IMR-90 (cell line): ENCODE measurements at regions not wholly inside any gene's neighbourhood (a gene's known extent, or its start where the extent isn't known, plus 50 kb on each side); places are given as distances from the start of the nearest gene placed in this dataset.

Experiments
- ATAC-seq: fragments of 200-7000 bp; cut with Tn5 transposase; 2 replicates; pipeline ENCODE4 v1.9.1; 2020; ENCODE audit warnings: low read depth, mild to moderate bottlenecking, moderate library complexity
- BruUV-seq: library from RNA; stranded (reverse); fragments of 400-500 nt; replicated peaks from 2 replicates; lab custom pipeline; 2021; lab: Mats Ljungman, UMichigan
- CTCF ChIA-PET: fragments of 300-600 bp; formaldehyde crosslinking; extraction: SDS; loops from one replicate; lab custom pipeline; 2021; ENCODE audit warnings: antibody characterized with exemption; lab: Yijun Ruan, JAX
- POLR2A ChIA-PET: fragments of 300-600 bp; sonication (Branson Sonifier 250); formaldehyde crosslinking; loops from one replicate; lab custom pipeline; 2022; ENCODE audit warnings: antibody characterized with exemption; ENCODE audit not compliant: unreplicated experiment; lab: Charles Lee
- DNase-seq: peaks from one replicate; pipeline ENCODE4 v3.0.0; 2013
- H2AFZ ChIP-seq: replicated peaks from 2 replicates; pipeline ENCODE3; 2013; ENCODE audit warnings: low read length, mild to moderate bottlenecking; ENCODE audit not compliant: poor library complexity
- H2AK5ac ChIP-seq: 2 replicates; pipeline ENCODE4 v1.6.1; 2013; ENCODE audit warnings: low read depth, low read length, inconsistent platforms
- H2AK9ac ChIP-seq: replicated peaks from 2 replicates; pipeline ENCODE3; 2013; ENCODE audit warnings: mild to moderate bottlenecking, low read depth, low read length, moderate library complexity; ENCODE audit not compliant: poor library complexity
- H2BK120ac ChIP-seq: 2 replicates; pipeline ENCODE4 v1.6.1; 2013; ENCODE audit warnings: low read depth, low read length, inconsistent platforms
- H2BK15ac ChIP-seq: 3 replicates; pipeline ENCODE4 v1.6.1; 2013; ENCODE audit warnings: low read depth, low read length, inconsistent platforms
- H2BK20ac ChIP-seq: 2 replicates; pipeline ENCODE4 v1.6.1; 2013; ENCODE audit warnings: low read depth, mild to moderate bottlenecking, inconsistent platforms, low read length, moderate library complexity
- H2BK5ac ChIP-seq: 2 replicates; pipeline ENCODE4 v1.6.1; 2013; ENCODE audit warnings: mild to moderate bottlenecking, low read depth, low read length, inconsistent platforms; ENCODE audit not compliant: poor library complexity, severe bottlenecking
- H3K14ac ChIP-seq: replicated peaks from 2 replicates; pipeline ENCODE4 v1.6.1; 2013; ENCODE audit warnings: low read depth, low read length, inconsistent platforms
- H3K18ac ChIP-seq: 2 replicates; pipeline ENCODE4 v1.6.1; 2013; ENCODE audit warnings: low read depth, low read length, control low read depth
- H3K23ac ChIP-seq: 2 replicates; pipeline ENCODE4 v1.6.1; 2013; ENCODE audit warnings: low read depth, low read length, inconsistent platforms
- H3K27ac ChIP-seq: 2 replicates; pipeline ENCODE4 v1.5.1; 2013; ENCODE audit warnings: mild to moderate bottlenecking, control low read depth, low read length; ENCODE audit not compliant: insufficient read depth
- H3K27me3 ChIP-seq: 2 replicates; pipeline ENCODE4 v1.6.1; 2013; ENCODE audit warnings: low read length; ENCODE audit not compliant: control insufficient read depth, insufficient read depth
- H3K36me3 ChIP-seq: 2 replicates; pipeline ENCODE4 v1.6.1; 2013; ENCODE audit warnings: low read length, mixed read lengths; ENCODE audit not compliant: control insufficient read depth, insufficient read depth
- H3K4ac ChIP-seq: 2 replicates; pipeline ENCODE4 v1.6.1; 2013; ENCODE audit warnings: low read depth, low read length, inconsistent platforms
- H3K4me1 ChIP-seq: 2 replicates; pipeline ENCODE4 v1.6.1; 2013; ENCODE audit warnings: low read length, mixed read lengths; ENCODE audit not compliant: control insufficient read depth, insufficient read depth
- H3K4me2 ChIP-seq: 2 replicates; pipeline ENCODE4 v1.6.1; 2013; ENCODE audit warnings: low read depth, mild to moderate bottlenecking, control low read depth, low read length, moderate library complexity
- H3K4me3 ChIP-seq: 2 replicates; pipeline ENCODE4 v1.5.1; 2013; ENCODE audit warnings: low read depth, mild to moderate bottlenecking, control low read depth, low read length, moderate library complexity; ENCODE audit not compliant: insufficient read depth
- H3K56ac ChIP-seq: 2 replicates; pipeline ENCODE4 v1.6.1; 2013; ENCODE audit warnings: low read length, inconsistent platforms; ENCODE audit not compliant: insufficient read depth; ENCODE audit errors: extremely low read depth
- H3K79me1 ChIP-seq, 2 experiments: 2 replicates each; pipeline ENCODE4 v1.6.1; 2013; ENCODE audit warnings: low read length in 2 of 2, inconsistent platforms in 1 of 2, low read depth in 1 of 2
- H3K9ac ChIP-seq: 2 replicates; pipeline ENCODE4 v1.6.1; 2013; ENCODE audit warnings: low read depth, low read length, control low read depth
- H3K9me1 ChIP-seq: 2 replicates; pipeline ENCODE4 v1.6.1; 2013; ENCODE audit warnings: low read length, inconsistent platforms; ENCODE audit not compliant: insufficient read depth
- H3K9me3 ChIP-seq: 2 replicates; pipeline ENCODE4 v1.6.1; 2013; ENCODE audit warnings: low read length; ENCODE audit not compliant: control insufficient read depth, insufficient read depth
- H4K20me1 ChIP-seq: 2 replicates; pipeline ENCODE4 v1.6.1; 2013; ENCODE audit warnings: low read length, inconsistent platforms; ENCODE audit not compliant: insufficient read depth
- H4K5ac ChIP-seq: 2 replicates; pipeline ENCODE4 v1.6.1; 2013; ENCODE audit warnings: mild to moderate bottlenecking, low read depth, low read length, control low read depth
- H4K8ac ChIP-seq, 2 experiments: 2 replicates each; pipeline ENCODE4 v1.6.1; 2013; ENCODE audit warnings: low read depth in 2 of 2, low read length in 2 of 2, control low read depth in 1 of 2, inconsistent platforms in 1 of 2
- H4K91ac ChIP-seq: 2 replicates; pipeline ENCODE4 v1.6.1; 2013; ENCODE audit warnings: low read depth, low read length, inconsistent platforms; ENCODE audit not compliant: insufficient read depth
- BHLHE40 ChIP-seq: fragments of 150-350 bp; IDR thresholded peaks from 2 replicates; pipeline ENCODE4 v1.6.1; 2016; ENCODE audit warnings: mild to moderate bottlenecking, low read depth, low read length
- CEBPB ChIP-seq: IDR thresholded peaks from 2 replicates; pipeline ENCODE4 v1.6.1; 2012; ENCODE audit warnings: low read depth, low read length, improper control_type of control experiment
- CHD1 ChIP-seq: IDR thresholded peaks from 2 replicates; pipeline ENCODE4 v1.6.1; 2012; ENCODE audit warnings: low read depth, low read length, improper control_type of control experiment
- CTCF ChIP-seq: conservative IDR thresholded peaks from 2 replicates; pipeline ENCODE4 v1.5.1; 2012; ENCODE audit warnings: mild to moderate bottlenecking, low read depth, low read length, improper control_type of control experiment
- ELK1 ChIP-seq: fragments of 150-350 bp; IDR thresholded peaks from 2 replicates; pipeline ENCODE4 v1.6.1; 2016; ENCODE audit warnings: low read depth, mild to moderate bottlenecking, low read length, moderate library complexity, borderline replicate concordance
- FOS ChIP-seq: fragments of 150-350 bp; IDR thresholded peaks from 2 replicates; pipeline ENCODE4 v1.6.1; 2016; ENCODE audit warnings: low read depth, low read length
- MAFK ChIP-seq: IDR thresholded peaks from 2 replicates; pipeline ENCODE4 v1.6.1; 2012; ENCODE audit warnings: low read depth, low read length, improper control_type of control experiment
- MAZ ChIP-seq: IDR thresholded peaks from 2 replicates; pipeline ENCODE4 v1.6.1; 2012; ENCODE audit warnings: low read depth, mild to moderate bottlenecking, low read length, improper control_type of control experiment, moderate library complexity, borderline replicate concordance
- MXI1 ChIP-seq: IDR thresholded peaks from 2 replicates; pipeline ENCODE4 v1.6.1; 2012; ENCODE audit warnings: low read depth, mild to moderate bottlenecking, low read length, moderate library complexity, borderline replicate concordance
- NFE2L2 ChIP-seq: fragments of 150-350 bp; IDR thresholded peaks from 2 replicates; pipeline ENCODE4 v1.6.1; 2016; ENCODE audit warnings: low read depth, mild to moderate bottlenecking, low read length
- POLR2A ChIP-seq: IDR thresholded peaks from 2 replicates; pipeline ENCODE4 v1.6.1; 2012; ENCODE audit warnings: mild to moderate bottlenecking, low read depth, low read length
- RAD21 ChIP-seq: IDR thresholded peaks from 2 replicates; pipeline ENCODE4 v1.6.1; 2012; ENCODE audit warnings: low read length, improper control_type of control experiment
- RCOR1 ChIP-seq: IDR thresholded peaks from 2 replicates; pipeline ENCODE4 v1.6.1; 2012; ENCODE audit warnings: mild to moderate bottlenecking, low read length, improper control_type of control experiment; ENCODE audit not compliant: insufficient replicate concordance
- RFX5 ChIP-seq: IDR thresholded peaks from 2 replicates; pipeline ENCODE4 v1.8.0; 2012; ENCODE audit warnings: low read depth, mild to moderate bottlenecking, low read length, moderate library complexity
- SMC3 ChIP-seq: fragments of 150-350 bp; IDR thresholded peaks from 2 replicates; pipeline ENCODE4 v1.6.1; 2016; ENCODE audit warnings: low read depth, mild to moderate bottlenecking, antibody characterized with exemption, low read length, moderate library complexity
- USF2 ChIP-seq: fragments of 150-350 bp; IDR thresholded peaks from 2 replicates; pipeline ENCODE4 v1.6.1; 2017; ENCODE audit warnings: mild to moderate bottlenecking, antibody characterized with exemption, low read length, low read depth
- WGBS, 2 experiments: methylation state at CpG; one replicate each; pipeline versions ENCODE4 v1.1.5 to v1.1.7; 2013; ENCODE audit warnings: missing lambda C conversion rate in 2 of 2; ENCODE audit not compliant: insufficient read length in 1 of 2; ENCODE audit errors: extremely low coverage in 2 of 2; 5-methylcytosine and 5-hydroxymethylcytosine counted together
- dilution Hi-C: fragments of 300-500 bp; cut with HindIII; formaldehyde crosslinking; loops from one replicate; pipeline ENCODE4 v1.14.3; 2018; ENCODE audit warnings: low sequenced_read_pairs; ENCODE audit not compliant: unreplicated experiment
- in situ Hi-C: fragments of 300-500 bp; cut with MboI; formaldehyde crosslinking; loops from 3 replicates; pipeline ENCODE4 v1.14.3; 2019; ENCODE audit warnings: low sequenced_read_pairs, inconsistent platforms, mixed read lengths
- intact Hi-C: fragments of 100-400 bp; cut with micrococcal nuclease; formaldehyde crosslinking; loops from 2 replicates; pipeline ENCODE4 v1.10.0; 2022

GRCh38 chr20:19874040-19874727 lies 116.1 kb downstream of the RIN2 start:
- intact Hi-C loops (no loop called here), in situ Hi-C loops (no loop called here), dilution Hi-C loops (no loop called here)
- H3K4me2 ChIP-seq, result no peak overlapping the region
- H4K8ac ChIP-seq, result peak overlapping the region in 1 of 2 experiments; percentile 24; a peak in 1 of 4 replicates
- H3K18ac ChIP-seq, result no peak overlapping the region; the same call in 1 of the 2 replicates
- H3K23ac ChIP-seq, result no peak overlapping the region
- no TSS peak for BruUV-seq
- no peak overlapping the region for H2AFZ ChIP-seq
- H2BK15ac ChIP-seq, result no peak overlapping the region
- peak overlapping the region; percentile 16; the same call in 1 of the 2 replicates for H4K5ac ChIP-seq
- CTCF ChIA-PET, result no interaction called here
- no peaks in the 10 kb centered on the region for H3K27me3 ChIP-seq
- no peak overlapping the region for H2AK9ac ChIP-seq
- H2BK5ac ChIP-seq, result peak overlapping the region; percentile 57
- H3K14ac ChIP-seq, result no peak overlapping the region; the same call in 1 of the 2 replicates
- no peak overlapping the region for H3K56ac ChIP-seq
- H4K91ac ChIP-seq, result peak overlapping the region; percentile 15
- TF ChIP-seq ELK1 (no peak), POLR2A (no peak), MAFK (no peak), FOS (no peak), BHLHE40 (no peak), USF2 (no peak), CEBPB (no peak), MXI1 (no peak), NFE2L2 (no peak), RFX5 (no peak), RCOR1 (no peak), RAD21 (no peak), MAZ (no peak), CHD1 (no peak), CTCF (no peak), SMC3 (no peak)
- H3K27ac ChIP-seq, result no peak overlapping the region
- H3K4me3 ChIP-seq, result no peak overlapping the region
- H3K79me1 ChIP-seq, result peaks cover 4 to 33% of the 10 kb centered on the region in 2 experiments; a peak in 3 of 4 replicates
- H2BK20ac ChIP-seq, result peak overlapping the region; percentile 54
- no peaks in the 10 kb centered on the region for H4K20me1 ChIP-seq
- POLR2A ChIA-PET, result no interaction called here
- peaks cover 11% of the 10 kb centered on the region for H3K36me3 ChIP-seq
- H3K4ac ChIP-seq, result peak overlapping the region; percentile 45
- H3K9me3 ChIP-seq, result peaks cover 4% of the 10 kb centered on the region; the same call in 1 of the 2 replicates
- H3K9me1 ChIP-seq, result peaks cover 11% of the 10 kb centered on the region
- no CpG with 5 or more reads among the region's 2 CpGs for WGBS, 2 experiments
- H2AK5ac ChIP-seq, result peak overlapping the region; percentile 64
- no peak for DNase-seq
- no peak for ATAC-seq
- peaks cover 11% of the 10 kb centered on the region for H3K4me1 ChIP-seq
- no peak overlapping the region; the same call in 1 of the 2 replicates for H2BK120ac ChIP-seq
- no peak overlapping the region for H3K9ac ChIP-seq
